Uterus (tissue), 3 donors: ENCODE measurements at regions not wholly inside any gene's neighbourhood (a gene's known extent, or its start where the extent isn't known, plus 50 kb on each side); places are given as distances from the start of the nearest gene placed in this dataset.
A peak's percentile ranks its signal among the peaks of the same experiment; 100 is the strongest.

ENCODE experiments used
- DNase-seq, 2 donors: peaks; one replicate each; pipeline ENCODE4 v3.0.0-alpha.2; 2019 to 2020
- H3K27ac ChIP-seq, 2 donors: fragments of 200-600 bp; sonication (generic); 1 replicate in 1 of 2; 2 replicates in 1 of 2; pipeline ENCODE4 v1.5.1; 2016 to 2018
- H3K27me3 ChIP-seq, 2 donors: fragments of 200-600 bp; sonication (generic); one replicate each; pipeline ENCODE4 v1.5.1; 2018 to 2019; ENCODE audit warnings: control low read depth in 1 of 2
- H3K36me3 ChIP-seq, 2 donors: fragments of 200-600 bp; sonication (generic); one replicate each; pipeline ENCODE4 v1.5.1; 2019; ENCODE audit warnings: control low read depth in 1 of 2
- H3K4me1 ChIP-seq, 2 donors: fragments of 200-600 bp; sonication (generic); one replicate each; pipeline ENCODE4 v1.5.1; 2018 to 2019; ENCODE audit warnings: control low read depth in 1 of 2
- H3K4me3 ChIP-seq, 2 donors: fragments of 200-600 bp; sonication (generic); 1 replicate in 1 of 2; 2 replicates in 1 of 2; pipeline ENCODE4 v1.5.1; 2018 to 2019; ENCODE audit warnings: mild to moderate bottlenecking in 1 of 2
- H3K9me3 ChIP-seq, 2 donors: fragments of 200-600 bp; sonication (generic); one replicate each; pipeline ENCODE4 v1.5.1; 2019; ENCODE audit warnings: control low read depth in 1 of 2
- CTCF ChIP-seq, 4 experiments: fragments of 200-600 bp in 2 of 4; fragments of 450-650 bp in 2 of 4; sonication (generic) in 2 of 4; IDR thresholded peaks; one replicate each; pipeline ENCODE4 v1.5.1; 2016 to 2019; ENCODE audit warnings: antibody characterized with exemption in 4 of 4, mild to moderate bottlenecking in 2 of 4, moderate library complexity in 1 of 4
- POLR2A ChIP-seq, 2 donors: fragments of 450-650 bp; IDR thresholded peaks; one replicate each; pipeline ENCODE4 v1.6.1; 2016; ENCODE audit warnings: antibody characterized with exemption in 2 of 2, mild to moderate bottlenecking in 1 of 2, moderate library complexity in 1 of 2
- intact Hi-C: fragments of 100-400 bp; cut with DNase I; formaldehyde crosslinking; loops from one replicate; pipeline ENCODE4 v1.15.1; 2023; ENCODE audit warnings: low total_unique reads
- donor health status: DM: yes; HTN: yes; CAD: no.

GRCh38 chr2:55111570-55112228 lies 61.4 kb upstream of the RTN4 start:
- intact Hi-C loops = no loop called here
- H3K9me3 ChIP-seq = no peaks in the 10 kb centered on the region
- TF ChIP-seq POLR2A (IDR thresholded peaks at IDR 0.05) = no peak
- TF ChIP-seq CTCF (IDR thresholded peaks at IDR 0.05) = peak in 1 of 4 experiments; percentile 8

GRCh38 chr2:55111230-55111569 lies 60.9 kb upstream of the RTN4 start:
- no peaks in the 10 kb centered on the region for H3K9me3 ChIP-seq
- H3K36me3 ChIP-seq = no peaks in the 10 kb centered on the region
- no peaks in the 10 kb centered on the region for H3K27me3 ChIP-seq
- H3K27ac ChIP-seq = peak overlapping the region; percentile 90
- no peak overlapping the region for H3K4me3 ChIP-seq
- H3K4me1 ChIP-seq = peaks cover 0 to 22% of the 10 kb centered on the region in 2 donors
- TF ChIP-seq CTCF (IDR thresholded peaks at IDR 0.05) (no peak), POLR2A (IDR thresholded peaks at IDR 0.05) (no peak)
- DNase-seq = no peak
- intact Hi-C loops = no loop called here

More at GRCh38 chr2:55111570-55112228, 61.4 kb upstream of the RTN4 start:
- H3K4me1 ChIP-seq = peaks cover 0 to 22% of the 10 kb centered on the region in 2 donors
- no peaks in the 10 kb centered on the region for H3K27me3 ChIP-seq
- H3K36me3 ChIP-seq = no peaks in the 10 kb centered on the region
- H3K4me3 ChIP-seq = no peak overlapping the region
- peak; percentile 73 to 84 for DNase-seq
- peak overlapping the region; percentile 90 for H3K27ac ChIP-seq

GRCh38 chr2:55109219-55109891 lies 59.1 kb upstream of the RTN4 start:
- Histone ChIP-seq H3K4me1 (peaks cover 0 to 22% of the 10 kb centered on the region in 2 donors), H3K27ac (no peak overlapping the region)
- intact Hi-C loops = no loop called here

GRCh38 chr2:55108456-55109160 lies 58.4 kb upstream of the RTN4 start:
- intact Hi-C loops = no loop called here
- no peaks in the 10 kb centered on the region for H3K27me3 ChIP-seq
- H3K9me3 ChIP-seq = no peaks in the 10 kb centered on the region
- H3K4me3 ChIP-seq = no peak overlapping the region
- H3K27ac ChIP-seq = no peak overlapping the region
- peaks cover 0 to 22% of the 10 kb centered on the region in 2 donors for H3K4me1 ChIP-seq
- TF ChIP-seq CTCF (IDR thresholded peaks at IDR 0.05) (no peak), POLR2A (IDR thresholded peaks at IDR 0.05) (no peak)
- no peak for DNase-seq
- H3K36me3 ChIP-seq = no peaks in the 10 kb centered on the region

More at GRCh38 chr2:55109219-55109891, 59.1 kb upstream of the RTN4 start:
- Histone ChIP-seq H3K27me3 (no peaks in the 10 kb centered on the region), H3K36me3 (no peaks in the 10 kb centered on the region), H3K9me3 (no peaks in the 10 kb centered on the region), H3K4me3 (no peak overlapping the region)
- TF ChIP-seq CTCF (IDR thresholded peaks at IDR 0.05) (no peak), POLR2A (IDR thresholded peaks at IDR 0.05) (no peak)
- DNase-seq = no peak

GRCh38 chr2:55107436-55107835 lies 57.2 kb upstream of the RTN4 start:
- TF ChIP-seq CTCF (IDR thresholded peaks at IDR 0.05) (no peak), POLR2A (IDR thresholded peaks at IDR 0.05) (no peak)
- H3K27me3 ChIP-seq = no peaks in the 10 kb centered on the region
- no peak overlapping the region for H3K27ac ChIP-seq
- H3K4me1 ChIP-seq = peaks cover 0 to 13% of the 10 kb centered on the region in 2 donors
- DNase-seq = no peak
- H3K4me3 ChIP-seq = no peak overlapping the region
- no peaks in the 10 kb centered on the region for H3K9me3 ChIP-seq
- intact Hi-C loops = no loop called here
- H3K36me3 ChIP-seq = no peaks in the 10 kb centered on the region
